GM23338 (cell line): ENCODE measurements at regions not wholly inside any gene's neighbourhood (a gene's known extent, or its start where the extent isn't known, plus 50 kb on each side); places are given as distances from the start of the nearest gene placed in this dataset.

Source experiments
- ATAC-seq: fragments of 200-7000 bp; cut with Tn5 transposase; 3 replicates; pipeline ENCODE4 v1.9.1; 2020
- DNase-seq: peaks from one replicate; pipeline ENCODE4 v3.0.0-alpha.2; 2015; ENCODE audit warnings: low spot score
- H2AFZ ChIP-seq: fragments of 200-600 bp; sonication (generic); 2 replicates; pipeline ENCODE4 v1.8.0; 2016; ENCODE audit warnings: antibody characterized with exemption, mild to moderate bottlenecking, moderate library complexity
- H3F3A ChIP-seq: fragments of 200-600 bp; sonication (generic); replicated peaks from 2 replicates; pipeline ENCODE4 v1.8.0; 2017; ENCODE audit warnings: antibody characterized with exemption, mixed run types, low read depth
- H3K27ac ChIP-seq: fragments of 200-600 bp; sonication (generic); 2 replicates; pipeline ENCODE4 v1.6.1; 2016; ENCODE audit warnings: low read depth
- H3K27me3 ChIP-seq: fragments of 200-600 bp; sonication (generic); 2 replicates; pipeline ENCODE4 v1.8.0; 2016; ENCODE audit warnings: mild to moderate bottlenecking, mixed run types, moderate library complexity; ENCODE audit not compliant: insufficient read depth
- H3K36me3 ChIP-seq: fragments of 200-600 bp; sonication (generic); 2 replicates; pipeline ENCODE4 v1.8.0; 2016; ENCODE audit warnings: mild to moderate bottlenecking; ENCODE audit not compliant: insufficient read depth
- H3K4me1 ChIP-seq: fragments of 200-600 bp; sonication (generic); 2 replicates; pipeline ENCODE4 v1.8.0; 2016; ENCODE audit warnings: mild to moderate bottlenecking, moderate library complexity; ENCODE audit not compliant: insufficient read depth
- H3K4me2 ChIP-seq: fragments of 200-600 bp; sonication (generic); 2 replicates; pipeline ENCODE4 v1.7.1; 2017; ENCODE audit warnings: mixed run types
- H3K4me3 ChIP-seq: fragments of 200-600 bp; sonication (generic); 2 replicates; pipeline ENCODE4 v1.6.1; 2016; ENCODE audit warnings: mixed run types
- H3K79me2 ChIP-seq: fragments of 200-600 bp; sonication (generic); replicated peaks from 2 replicates; pipeline ENCODE4 v1.8.0; 2017; ENCODE audit warnings: mild to moderate bottlenecking; ENCODE audit not compliant: insufficient read depth
- H3K9me2 ChIP-seq: fragments of 200-600 bp; sonication (generic); 2 replicates; pipeline ENCODE4 v1.8.0; 2017; ENCODE audit not compliant: insufficient read depth
- H4K20me1 ChIP-seq: fragments of 200-600 bp; sonication (generic); replicated peaks from 2 replicates; pipeline ENCODE4 v1.8.0; 2017; ENCODE audit warnings: mild to moderate bottlenecking; ENCODE audit not compliant: insufficient read depth
- H3K27ac Mint-ChIP-seq: 2 replicates; pipeline ENCODE4 v1.8.0; 2020; ENCODE audit warnings: inconsistent platforms, mild to moderate bottlenecking, moderate library complexity, mixed read lengths
- H3K27me3 Mint-ChIP-seq: 3 replicates; pipeline ENCODE4 v1.8.0; 2022; ENCODE audit warnings: low read depth, mild to moderate bottlenecking, moderate library complexity, mixed read lengths, inconsistent platforms; ENCODE audit not compliant: insufficient read depth, poor library complexity
- H3K36me3 Mint-ChIP-seq: 3 replicates; pipeline ENCODE4 v1.8.0; 2021; ENCODE audit warnings: low read depth, mild to moderate bottlenecking, inconsistent platforms, moderate library complexity, mixed read lengths
- H3K4me1 Mint-ChIP-seq: 3 replicates; pipeline ENCODE4 v1.8.0; 2020; ENCODE audit warnings: mild to moderate bottlenecking, inconsistent platforms, mixed read lengths
- H3K4me3 Mint-ChIP-seq: 3 replicates; pipeline ENCODE4 v1.8.0; 2021; ENCODE audit warnings: moderate library complexity, mild to moderate bottlenecking, inconsistent platforms, mixed read lengths
- H3K9me3 Mint-ChIP-seq: 3 replicates; pipeline ENCODE4 v1.8.0; 2020; ENCODE audit warnings: moderate library complexity, mild to moderate bottlenecking, inconsistent platforms, mixed read lengths
- CREB1 ChIP-seq: fragments of 250-450 bp; sonication (Bioruptor Pico); IDR thresholded peaks from 2 replicates; pipeline ENCODE4 v1.5.0; 2020; ENCODE audit warnings: low read depth, mild to moderate bottlenecking, moderate library complexity
- CTCF ChIP-seq, 2 experiments: fragments of 200-600 bp in 1 of 2; sonication (generic) in 1 of 2; conservative IDR thresholded peaks; 2 replicates each; pipeline versions ENCODE4 v1.5.1 to v1.6.1; 2016 to 2017; ENCODE audit warnings: antibody characterized with exemption in 2 of 2, low read depth in 2 of 2, mild to moderate bottlenecking in 2 of 2, moderate library complexity in 1 of 2
- ETS1 ChIP-seq: IDR thresholded peaks from 2 replicates; pipeline ENCODE4 v1.6.1; 2016; ENCODE audit warnings: antibody characterized with exemption
- EZH2 ChIP-seq: fragments of 200-600 bp; sonication (generic); IDR thresholded peaks from one replicate; pipeline ENCODE4 v1.8.0; 2017; ENCODE audit warnings: antibody characterized with exemption, mild to moderate bottlenecking, low read depth; ENCODE audit not compliant: unreplicated experiment
- EZH2phosphoT487 ChIP-seq: fragments of 200-600 bp; sonication (generic); IDR thresholded peaks from one replicate; pipeline ENCODE4 v1.8.1; 2018; ENCODE audit warnings: antibody characterized with exemption; ENCODE audit not compliant: unreplicated experiment
- JUNB ChIP-seq: IDR thresholded peaks from one replicate; pipeline ENCODE4 v1.6.1; 2016; ENCODE audit warnings: antibody characterized with exemption; ENCODE audit not compliant: unreplicated experiment
- NANOG ChIP-seq: IDR thresholded peaks from 2 replicates; pipeline ENCODE4 v1.6.1; 2016; ENCODE audit warnings: antibody characterized with exemption, borderline replicate concordance
- POLR2AphosphoS5 ChIP-seq: IDR thresholded peaks from 2 replicates; pipeline ENCODE4 v1.6.1; 2016; ENCODE audit warnings: antibody characterized with exemption, low read depth
- REST ChIP-seq: IDR thresholded peaks from one replicate; pipeline ENCODE4 v1.6.1; 2018; ENCODE audit warnings: antibody characterized with exemption; ENCODE audit not compliant: unreplicated experiment
- STAT1 ChIP-seq: IDR thresholded peaks from one replicate; pipeline ENCODE4 v1.6.1; 2016; ENCODE audit warnings: antibody characterized with exemption; ENCODE audit not compliant: unreplicated experiment
- ZNF114 ChIP-seq: fragments of 250-450 bp; sonication (Bioruptor Pico); IDR thresholded peaks from 2 replicates; pipeline ENCODE4 v1.5.0; 2020; ENCODE audit warnings: mild to moderate bottlenecking, moderate library complexity
- ZNF331 ChIP-seq: fragments of 250-450 bp; sonication (Bioruptor Pico); IDR thresholded peaks from 2 replicates; pipeline ENCODE4 v1.5.0; 2020; ENCODE audit warnings: low read depth, mild to moderate bottlenecking, moderate library complexity
- TF ChIP-seq, protein P1 (sequence below): fragments of 250-450 bp; sonication (Bioruptor Pico); IDR thresholded peaks from 2 replicates; pipeline ENCODE4 v1.5.0; 2020; ENCODE audit warnings: mild to moderate bottlenecking, moderate library complexity

DNA sequence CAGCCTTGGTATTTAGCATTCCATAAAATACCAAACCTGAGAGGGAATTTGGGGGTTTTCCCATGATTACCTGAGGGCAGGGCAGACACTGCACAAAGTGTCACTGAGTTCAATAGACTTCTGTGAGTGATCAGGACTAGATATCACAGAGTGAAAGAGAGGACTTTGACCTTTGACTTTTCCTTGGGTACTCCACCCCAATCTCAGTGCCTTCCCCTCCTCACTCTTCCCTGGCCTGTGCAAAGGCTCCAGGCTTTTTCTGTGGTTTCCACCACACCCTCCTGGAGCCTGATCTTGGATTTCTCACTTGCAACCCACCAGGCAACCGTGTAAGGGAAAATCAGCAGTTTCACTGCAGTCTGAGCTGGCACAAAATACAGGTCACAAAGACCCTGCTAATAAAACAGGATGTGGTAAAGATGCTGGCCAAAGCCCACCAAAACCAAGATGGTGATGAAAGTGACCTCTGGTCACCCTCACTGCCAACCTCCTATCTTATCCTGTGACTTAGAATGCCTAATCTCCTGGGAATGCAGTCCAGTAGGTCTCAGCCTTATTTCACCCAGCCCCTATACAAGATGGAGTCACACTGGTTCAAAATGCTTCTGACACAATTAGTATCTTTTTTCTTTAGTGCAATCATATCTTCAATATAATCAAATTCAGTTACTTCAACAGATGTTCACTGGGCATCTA is 64.0 kb downstream of the BOD1L2 start:
- TF ChIP-seq ETS1 (no peak), ZNF114 (CRISPR knock-in tag) (no peak), JUNB (no peak), EZH2phosphoT487 (no peak), CREB1 (CRISPR knock-in tag) (no peak), POLR2AphosphoS5 (no peak), EZH2 (no peak), REST (no peak), STAT1 (no peak), NANOG (no peak), ZNF331 (CRISPR knock-in tag) (no peak), CTCF (conservative IDR thresholded peaks at IDR 0.05; ENCODE audit: low read depth in 2 of 2) (no peak)
- TF ChIP-seq, protein P1, sequence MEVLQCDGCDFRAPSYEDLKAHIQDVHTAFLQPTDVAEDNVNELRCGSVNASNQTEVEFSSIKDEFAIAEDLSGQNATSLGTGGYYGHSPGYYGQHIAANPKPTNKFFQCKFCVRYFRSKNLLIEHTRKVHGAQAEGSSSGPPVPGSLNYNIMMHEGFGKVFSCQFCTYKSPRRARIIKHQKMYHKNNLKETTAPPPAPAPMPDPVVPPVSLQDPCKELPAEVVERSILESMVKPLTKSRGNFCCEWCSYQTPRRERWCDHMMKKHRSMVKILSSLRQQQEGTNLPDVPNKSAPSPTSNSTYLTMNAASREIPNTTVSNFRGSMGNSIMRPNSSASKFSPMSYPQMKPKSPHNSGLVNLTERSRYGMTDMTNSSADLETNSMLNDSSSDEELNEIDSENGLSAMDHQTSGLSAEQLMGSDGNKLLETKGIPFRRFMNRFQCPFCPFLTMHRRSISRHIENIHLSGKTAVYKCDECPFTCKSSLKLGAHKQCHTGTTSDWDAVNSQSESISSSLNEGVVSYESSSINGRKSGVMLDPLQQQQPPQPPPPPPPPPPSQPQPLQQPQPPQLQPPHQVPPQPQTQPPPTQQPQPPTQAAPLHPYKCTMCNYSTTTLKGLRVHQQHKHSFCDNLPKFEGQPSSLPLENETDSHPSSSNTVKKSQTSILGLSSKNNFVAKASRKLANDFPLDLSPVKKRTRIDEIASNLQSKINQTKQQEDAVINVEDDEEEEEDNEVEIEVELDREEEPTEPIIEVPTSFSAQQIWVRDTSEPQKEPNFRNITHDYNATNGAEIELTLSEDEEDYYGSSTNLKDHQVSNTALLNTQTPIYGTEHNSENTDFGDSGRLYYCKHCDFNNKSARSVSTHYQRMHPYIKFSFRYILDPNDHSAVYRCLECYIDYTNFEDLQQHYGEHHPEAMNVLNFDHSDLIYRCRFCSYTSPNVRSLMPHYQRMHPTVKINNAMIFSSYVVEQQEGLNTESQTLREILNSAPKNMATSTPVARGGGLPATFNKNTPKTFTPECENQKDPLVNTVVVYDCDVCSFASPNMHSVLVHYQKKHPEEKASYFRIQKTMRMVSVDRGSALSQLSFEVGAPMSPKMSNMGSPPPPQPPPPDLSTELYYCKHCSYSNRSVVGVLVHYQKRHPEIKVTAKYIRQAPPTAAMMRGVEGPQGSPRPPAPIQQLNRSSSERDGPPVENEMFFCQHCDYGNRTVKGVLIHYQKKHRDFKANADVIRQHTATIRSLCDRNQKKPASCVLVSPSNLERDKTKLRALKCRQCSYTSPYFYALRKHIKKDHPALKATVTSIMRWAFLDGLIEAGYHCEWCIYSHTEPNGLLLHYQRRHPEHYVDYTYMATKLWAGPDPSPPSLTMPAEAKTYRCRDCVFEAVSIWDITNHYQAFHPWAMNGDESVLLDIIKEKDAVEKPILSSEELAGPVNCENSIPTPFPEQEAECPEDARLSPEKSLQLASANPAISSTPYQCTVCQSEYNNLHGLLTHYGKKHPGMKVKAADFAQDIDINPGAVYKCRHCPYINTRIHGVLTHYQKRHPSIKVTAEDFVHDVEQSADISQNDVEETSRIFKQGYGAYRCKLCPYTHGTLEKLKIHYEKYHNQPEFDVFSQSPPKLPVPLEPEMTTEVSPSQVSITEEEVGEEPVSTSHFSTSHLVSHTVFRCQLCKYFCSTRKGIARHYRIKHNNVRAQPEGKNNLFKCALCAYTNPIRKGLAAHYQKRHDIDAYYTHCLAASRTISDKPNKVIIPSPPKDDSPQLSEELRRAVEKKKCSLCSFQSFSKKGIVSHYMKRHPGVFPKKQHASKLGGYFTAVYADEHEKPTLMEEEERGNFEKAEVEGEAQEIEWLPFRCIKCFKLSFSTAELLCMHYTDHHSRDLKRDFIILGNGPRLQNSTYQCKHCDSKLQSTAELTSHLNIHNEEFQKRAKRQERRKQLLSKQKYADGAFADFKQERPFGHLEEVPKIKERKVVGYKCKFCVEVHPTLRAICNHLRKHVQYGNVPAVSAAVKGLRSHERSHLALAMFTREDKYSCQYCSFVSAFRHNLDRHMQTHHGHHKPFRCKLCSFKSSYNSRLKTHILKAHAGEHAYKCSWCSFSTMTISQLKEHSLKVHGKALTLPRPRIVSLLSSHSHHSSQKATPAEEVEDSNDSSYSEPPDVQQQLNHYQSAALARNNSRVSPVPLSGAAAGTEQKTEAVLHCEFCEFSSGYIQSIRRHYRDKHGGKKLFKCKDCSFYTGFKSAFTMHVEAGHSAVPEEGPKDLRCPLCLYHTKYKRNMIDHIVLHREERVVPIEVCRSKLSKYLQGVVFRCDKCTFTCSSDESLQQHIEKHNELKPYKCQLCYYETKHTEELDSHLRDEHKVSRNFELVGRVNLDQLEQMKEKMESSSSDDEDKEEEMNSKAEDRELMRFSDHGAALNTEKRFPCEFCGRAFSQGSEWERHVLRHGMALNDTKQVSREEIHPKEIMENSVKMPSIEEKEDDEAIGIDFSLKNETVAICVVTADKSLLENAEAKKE (CRISPR knock-in tag), result no peak
- Mint-ChIP-seq H3K36me3 (no peaks in the 10 kb centered on the region), H3K27ac (no peak overlapping the region), H3K9me3 (no peaks in the 10 kb centered on the region), H3K4me1 (peaks cover 47% of the 10 kb centered on the region), H3K27me3 (peaks cover 17% of the 10 kb centered on the region), H3K4me3 (no peak overlapping the region)
- Histone ChIP-seq H3K9me2 (peaks cover 14% of the 10 kb centered on the region), H3K4me3 (peak overlapping the region; percentile 43; the same call in 1 of the 2 replicates), H3K79me2 (no peaks in the 10 kb centered on the region), H3K27ac (peak overlapping the region; percentile 81; the same call in 1 of the 2 replicates), H3K4me1 (peaks cover 34% of the 10 kb centered on the region), H4K20me1 (no peaks in the 10 kb centered on the region), H3K4me2 (peak overlapping the region; percentile 76), H3F3A (no peaks in the 10 kb centered on the region), H3K27me3 (no peaks in the 10 kb centered on the region), H3K36me3 (no peaks in the 10 kb centered on the region), H2AFZ (peak overlapping the region; percentile 99)
- no peak for DNase-seq
- no peak; the same call in 2 of the 3 replicates for ATAC-seq
